ENCODE measurements at regions not wholly inside any gene's neighbourhood (a gene's known extent, or its start where the extent isn't known, plus 50 kb on each side); places are given as distances from the start of the nearest gene placed in this dataset.
"Not testable (repeated sequence)": the region's sequence is repeated elsewhere in the genome, so short reads cannot be mapped to it uniquely, and the experiment has no call there.

DNA sequence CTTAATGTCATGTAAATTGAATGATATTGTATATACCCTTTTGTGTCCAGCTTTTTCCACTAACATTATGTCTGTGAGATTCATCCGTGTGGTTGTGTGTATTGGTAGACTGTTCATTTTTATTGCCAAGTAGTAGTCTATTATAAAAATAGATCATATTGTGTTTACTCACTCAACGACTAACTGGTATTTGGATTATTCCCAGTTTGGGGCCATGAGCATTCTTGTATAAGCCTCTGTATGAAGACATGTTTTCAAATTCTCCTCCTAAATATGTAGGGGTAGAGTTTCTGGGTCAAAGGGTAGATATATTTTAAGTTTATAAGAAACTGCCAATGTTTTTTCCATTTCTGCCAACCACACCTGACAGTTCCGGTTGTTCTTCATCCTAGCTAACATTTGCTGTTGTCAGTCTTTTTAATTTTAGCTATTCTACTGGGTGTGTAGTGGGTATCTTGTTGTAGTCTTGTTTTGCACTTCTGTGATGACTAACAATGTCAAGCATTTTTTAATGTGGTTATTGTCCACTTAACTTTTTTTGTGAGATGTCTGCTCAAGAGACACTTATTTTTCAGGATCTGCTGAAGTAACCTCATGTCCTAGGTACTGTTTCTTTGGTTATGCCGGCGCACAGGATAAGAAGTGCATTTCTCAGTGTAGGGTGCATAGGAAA is 93.2 kb downstream of the DACT1 start:
- DNase-seq (ENCODE audit: low read depth in 3 of 3, low spot score in 1 of 3): no peak

DNA sequence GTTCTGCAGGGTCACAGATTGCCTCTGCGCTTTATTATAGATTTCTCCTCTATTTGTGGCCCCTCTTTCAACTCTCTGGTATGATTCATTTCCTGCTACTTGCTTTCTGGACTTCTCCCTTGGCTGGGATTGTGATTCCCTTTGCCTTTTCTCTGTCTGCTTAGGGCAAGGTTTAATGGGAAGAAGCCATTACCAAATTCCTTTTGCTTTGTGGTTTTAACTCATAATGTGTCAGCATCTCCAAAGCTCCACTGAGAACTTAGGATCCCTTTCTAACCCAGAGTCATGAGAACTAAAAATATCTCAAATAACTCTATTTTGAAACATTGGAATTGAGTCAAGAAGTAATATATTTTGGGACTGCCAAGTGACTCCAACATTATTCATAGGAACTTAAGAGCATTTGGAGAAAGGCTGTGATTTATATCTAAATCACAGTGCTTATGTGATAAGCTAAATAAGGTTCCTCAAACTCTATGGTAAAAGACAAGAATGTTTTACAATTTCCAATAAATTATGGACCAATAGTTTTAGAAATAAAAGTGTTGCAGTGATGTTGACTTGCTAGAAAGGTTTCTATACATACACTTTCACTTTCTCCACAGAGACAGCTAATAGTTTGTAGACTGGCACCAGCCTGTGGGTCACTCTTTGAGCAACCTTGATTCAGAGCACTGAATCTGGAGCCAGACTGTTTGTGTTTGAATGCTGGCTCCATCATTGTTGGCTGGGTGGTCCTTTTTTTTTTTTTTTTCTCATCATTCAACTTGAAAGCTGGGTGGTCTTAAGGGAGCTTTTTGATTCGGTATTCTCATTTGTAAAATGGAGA is 93.9 kb downstream of the DACT1 start:
- DNase-seq (ENCODE audit: low read depth in 3 of 3, low spot score in 1 of 3): no peak

GRCh38 chr14:58732387-58732786 is 94.6 kb downstream of the DACT1 start:
- DNase-seq (ENCODE audit: low read depth in 3 of 3, low spot score in 1 of 3): no peak

DNA sequence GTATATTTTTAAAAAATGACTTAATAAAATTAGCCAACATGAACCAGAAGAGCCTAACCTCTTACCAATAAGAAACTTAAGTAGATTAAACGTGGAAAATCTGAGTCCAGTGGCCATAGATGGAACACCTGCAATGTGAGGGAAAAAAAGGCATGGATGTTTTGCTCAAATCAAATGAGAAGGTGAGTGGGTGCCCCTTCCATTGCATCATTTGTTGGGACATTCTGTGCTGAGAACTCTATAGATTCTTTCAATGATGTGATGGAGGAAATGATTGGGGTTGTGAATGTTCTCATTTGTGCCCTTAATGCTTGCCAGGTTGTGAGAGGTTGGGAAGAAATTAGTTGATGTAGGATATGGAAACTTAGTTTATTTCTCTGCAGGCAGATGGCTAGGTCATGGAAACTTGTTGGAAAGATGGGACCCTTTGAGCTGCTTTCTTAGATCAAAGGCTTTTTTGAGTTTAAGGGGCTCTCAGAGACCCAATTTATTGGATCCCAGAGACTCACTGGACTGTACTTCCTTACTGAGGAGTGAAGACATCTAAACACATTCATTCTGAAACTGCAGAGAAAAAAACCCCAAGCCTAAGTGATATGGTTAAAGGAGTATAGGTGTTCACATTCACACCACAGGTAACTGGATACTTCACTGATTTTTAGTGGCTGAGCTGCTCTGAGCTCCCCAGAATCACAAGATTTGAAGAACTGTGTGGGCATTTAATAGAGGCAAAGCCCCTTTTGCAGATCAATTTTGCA is 95.9 kb downstream of the DACT1 start:
- no peak for DNase-seq (ENCODE audit: low read depth in 3 of 3, low spot score in 1 of 3)

DNA sequence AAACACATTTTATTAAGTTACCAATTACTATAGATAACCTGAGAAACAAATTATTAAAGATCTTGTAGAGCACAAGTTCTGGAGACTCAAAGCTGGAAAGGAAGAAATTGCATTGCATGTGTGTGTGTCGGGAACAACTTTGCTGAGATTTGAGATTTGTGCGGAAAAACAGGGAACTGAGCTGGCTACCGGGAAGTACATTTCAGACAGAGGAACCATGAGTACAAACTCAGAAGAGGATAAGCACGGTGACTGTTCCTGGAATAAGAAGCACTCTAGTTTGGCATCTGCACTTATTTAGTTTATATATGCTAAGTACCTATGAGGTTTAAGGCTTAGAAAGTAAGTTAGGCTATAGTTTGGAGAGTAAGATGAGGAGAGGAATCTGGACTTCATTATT is 97.8 kb downstream of the DACT1 start:
- no peak for DNase-seq (ENCODE audit: low read depth in 3 of 3, low spot score in 1 of 3)

DNA sequence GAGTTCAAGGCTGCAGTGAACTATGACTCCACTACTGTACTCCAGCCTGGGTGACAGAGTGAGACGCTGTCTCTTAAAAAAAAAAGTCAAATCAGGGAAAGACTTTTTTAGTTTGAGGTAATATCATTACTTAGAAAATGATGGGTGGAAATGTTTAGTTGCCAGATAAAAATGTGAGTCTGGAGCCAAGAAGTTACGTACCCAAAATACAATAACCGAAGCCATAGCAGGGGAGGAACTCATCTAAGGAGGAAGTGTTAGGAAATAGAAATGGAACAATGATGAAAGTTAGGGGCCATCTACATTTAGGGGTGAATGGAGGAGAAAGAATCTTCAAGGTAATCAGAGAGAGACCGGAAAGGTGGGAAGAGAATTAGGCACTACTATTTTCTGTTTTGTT is 98.8 kb downstream of the DACT1 start:
- DNase-seq (ENCODE audit: low read depth in 3 of 3, low spot score in 1 of 3): no peak

GRCh38 chr14:58737511-58737910 is 99.7 kb downstream of the DACT1 start:
- DNase-seq (ENCODE audit: low read depth in 3 of 3, low spot score in 1 of 3): no peak

DNA sequence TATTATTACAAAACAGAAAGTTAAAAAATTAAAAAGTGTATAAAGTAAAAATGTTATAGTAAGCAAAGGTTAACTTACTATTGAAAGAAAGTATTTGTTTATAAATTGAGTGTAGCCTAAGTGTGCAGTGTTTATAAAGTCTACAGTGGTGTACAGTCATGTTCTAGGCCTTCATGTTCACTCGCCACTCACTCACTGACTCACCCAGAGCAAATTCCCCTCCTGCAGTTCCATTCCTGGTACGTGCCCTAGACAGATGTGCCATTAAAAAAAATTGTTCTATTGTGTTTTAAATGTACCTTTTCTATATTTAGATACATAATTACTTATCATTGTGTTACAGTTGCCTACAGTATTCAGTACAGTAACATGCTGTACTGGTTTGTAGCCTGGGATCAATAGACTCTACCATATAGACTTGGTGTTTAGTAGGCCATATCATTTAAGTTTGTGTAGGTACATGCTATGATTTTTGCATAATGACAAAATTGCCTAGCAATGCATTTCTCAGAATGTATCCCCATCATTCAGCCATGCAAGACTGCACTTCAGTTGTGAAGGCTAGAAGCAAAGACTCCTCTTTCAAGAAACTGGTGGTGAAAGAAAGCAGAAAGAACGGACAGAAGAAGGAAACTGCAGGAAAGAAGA is 100.6 kb downstream of the DACT1 start:
- DNase-seq (ENCODE audit: low read depth in 3 of 3, low spot score in 1 of 3): no peak

- no peak for DNase-seq (ENCODE audit: low read depth in 3 of 3, low spot score in 1 of 3)
These were observed 101.1 kb downstream of the DACT1 start for GRCh38 chr14:58738876-58739275.

GRCh38 chr14:58739674-58740073 is 101.9 kb downstream of the DACT1 start:
- no peak for DNase-seq (ENCODE audit: low read depth in 3 of 3, low spot score in 1 of 3)

DNA sequence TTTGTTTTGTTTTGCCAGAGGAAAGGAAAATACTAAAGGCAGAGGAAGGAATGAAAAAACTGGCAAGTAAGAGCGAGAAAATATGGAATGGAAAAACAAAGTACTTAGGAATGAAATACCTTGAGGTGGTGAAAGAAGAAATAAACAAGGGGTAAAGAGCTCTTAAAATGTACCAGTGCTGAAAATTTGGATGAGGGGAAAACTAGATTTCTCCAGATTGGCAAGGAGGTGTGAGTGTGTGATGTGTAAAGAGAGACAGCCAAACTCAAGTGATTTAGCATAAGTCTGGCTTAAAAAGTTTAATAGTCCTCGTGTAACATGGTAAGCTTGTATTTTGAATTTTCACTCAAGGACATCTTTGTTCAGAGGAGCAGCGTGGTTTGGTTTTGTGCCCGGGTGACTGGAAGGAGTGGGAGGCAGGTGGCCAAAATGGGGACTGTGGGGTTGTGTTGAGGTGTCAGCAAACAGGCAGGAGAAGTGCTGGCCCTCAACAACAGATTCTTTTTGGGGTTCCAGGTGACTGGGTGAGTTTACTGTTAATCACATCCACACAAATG is 102.7 kb downstream of the DACT1 start:
- DNase-seq (ENCODE audit: low read depth in 3 of 3, low spot score in 1 of 3): no peak

- DNase-seq (ENCODE audit: low read depth in 3 of 3, low spot score in 1 of 3): no peak
These were observed 107.1 kb downstream of the DACT1 start for GRCh38 chr14:58744801-58745394.

DNA sequence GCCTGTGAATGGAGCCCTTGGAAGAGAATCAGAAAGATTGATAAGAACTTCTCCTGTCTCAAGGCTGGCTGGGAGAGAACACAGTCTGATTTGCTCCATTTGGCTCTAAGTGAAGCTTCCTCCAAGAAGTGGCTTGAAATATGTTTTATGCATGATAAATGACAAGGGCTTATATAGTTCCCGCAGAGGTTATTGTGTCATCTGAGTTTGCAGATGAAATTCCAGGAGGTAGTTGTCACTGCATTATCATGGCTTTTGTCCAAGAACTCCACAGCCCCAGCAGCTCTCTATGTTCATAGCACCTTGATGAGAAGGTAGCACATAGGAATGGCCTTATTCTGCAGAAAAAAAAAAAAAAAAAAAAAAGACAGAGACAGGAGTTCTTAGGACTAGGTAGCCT is 108.5 kb downstream of the DACT1 start:
- no peak for DNase-seq (ENCODE audit: low read depth in 3 of 3, low spot score in 1 of 3)

GRCh38 chr14:58746701-58747100 is 108.9 kb downstream of the DACT1 start:
- no peak for DNase-seq (ENCODE audit: low read depth in 3 of 3, low spot score in 1 of 3)

GRCh38 chr14:58747181-58747580 is 109.4 kb downstream of the DACT1 start:
- no peak for DNase-seq (ENCODE audit: low read depth in 3 of 3, low spot score in 1 of 3)

DNA sequence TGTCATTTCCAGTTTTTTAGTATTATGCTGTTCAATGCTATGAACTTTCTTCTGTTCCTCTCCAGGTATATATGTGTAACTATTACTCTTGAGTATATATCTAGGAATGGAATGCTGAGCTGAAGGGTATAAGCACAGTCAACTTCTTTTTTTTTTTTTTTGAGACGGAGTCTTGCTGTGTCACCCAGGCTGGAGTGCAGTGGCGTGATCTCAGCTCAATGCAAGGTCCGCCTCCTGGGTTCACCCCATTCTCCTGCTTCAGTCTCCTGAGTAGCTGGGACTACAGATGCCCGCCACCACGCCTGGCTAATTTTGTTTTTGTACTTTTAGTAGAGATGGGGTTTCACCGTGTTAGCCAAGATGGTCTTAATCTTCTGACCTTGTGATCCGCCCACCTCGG is 110.5 kb downstream of the DACT1 start:
- not testable (repeated sequence) for DNase-seq (ENCODE audit: low read depth in 3 of 3, low spot score in 1 of 3)

- DNase-seq (ENCODE audit: low read depth in 3 of 3, low spot score in 1 of 3): no peak
These were observed 111.4 kb downstream of the DACT1 start for GRCh38 chr14:58749066-58749669.

DNA sequence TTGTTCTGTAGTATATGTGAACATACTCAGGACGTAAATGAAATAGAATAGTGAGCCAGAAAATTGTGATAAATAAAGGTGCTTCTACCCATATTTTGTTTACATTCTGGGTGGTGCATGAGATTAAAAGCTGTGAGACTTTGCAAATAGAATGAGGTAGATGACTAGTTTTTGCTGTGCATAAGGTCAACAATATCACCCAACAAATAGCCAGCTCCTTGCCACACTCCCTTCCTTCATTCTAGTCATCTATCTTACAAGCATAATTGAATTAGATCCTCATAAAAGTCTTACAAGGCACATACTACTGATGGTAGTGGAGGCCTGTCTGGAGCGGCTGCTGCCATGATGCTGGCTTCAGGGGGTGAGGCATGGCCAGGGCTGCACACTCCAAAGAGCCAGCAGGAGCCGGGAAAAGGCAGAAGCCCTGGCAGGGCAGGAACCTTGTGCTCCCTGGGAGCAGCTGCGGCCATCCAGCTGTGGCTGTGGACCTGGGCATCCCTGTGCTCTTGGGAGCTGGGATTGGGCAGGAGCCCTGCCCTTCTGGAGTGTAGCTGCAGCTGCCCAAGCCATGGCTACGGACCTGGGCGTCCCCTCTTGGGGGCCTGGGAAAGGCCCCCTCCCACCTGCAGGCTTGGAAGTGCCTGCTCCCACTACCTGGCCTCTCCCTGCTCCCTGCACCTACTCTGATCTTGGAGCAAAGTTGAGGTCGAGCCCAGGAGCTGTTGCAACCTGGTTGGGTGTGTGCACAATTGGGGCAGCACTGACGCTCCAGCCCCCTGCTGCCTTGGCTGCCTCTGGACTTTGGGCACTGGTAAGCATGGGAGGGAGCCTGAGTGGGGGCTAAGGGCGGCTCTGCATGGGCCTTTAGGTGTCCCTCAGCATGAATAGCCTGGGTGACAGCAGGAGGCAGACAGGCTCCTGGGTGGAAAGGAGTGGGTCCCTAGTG is 112.8 kb downstream of the DACT1 start:
- no peak for DNase-seq (ENCODE audit: low read depth in 3 of 3, low spot score in 1 of 3)

- no peak for DNase-seq (ENCODE audit: low read depth in 3 of 3, low spot score in 1 of 3)
These were observed 114.0 kb downstream of the DACT1 start for GRCh38 chr14:58751788-58752187.

Measured in stimulated activated CD4-positive, alpha-beta T cell treated with anti-CD3 and anti-CD28 coated beads, TNF-alpha, amount 100 ng/mL, for 1 hour (primary cell).